ENCODE measurements at regions not wholly inside any gene's neighbourhood (a gene's known extent, or its start where the extent isn't known, plus 50 kb on each side); places are given as distances from the start of the nearest gene placed in this dataset.
"Not testable (repeated sequence)": the region's sequence is repeated elsewhere in the genome, so short reads cannot be mapped to it uniquely, and the experiment has no call there.

DNA sequence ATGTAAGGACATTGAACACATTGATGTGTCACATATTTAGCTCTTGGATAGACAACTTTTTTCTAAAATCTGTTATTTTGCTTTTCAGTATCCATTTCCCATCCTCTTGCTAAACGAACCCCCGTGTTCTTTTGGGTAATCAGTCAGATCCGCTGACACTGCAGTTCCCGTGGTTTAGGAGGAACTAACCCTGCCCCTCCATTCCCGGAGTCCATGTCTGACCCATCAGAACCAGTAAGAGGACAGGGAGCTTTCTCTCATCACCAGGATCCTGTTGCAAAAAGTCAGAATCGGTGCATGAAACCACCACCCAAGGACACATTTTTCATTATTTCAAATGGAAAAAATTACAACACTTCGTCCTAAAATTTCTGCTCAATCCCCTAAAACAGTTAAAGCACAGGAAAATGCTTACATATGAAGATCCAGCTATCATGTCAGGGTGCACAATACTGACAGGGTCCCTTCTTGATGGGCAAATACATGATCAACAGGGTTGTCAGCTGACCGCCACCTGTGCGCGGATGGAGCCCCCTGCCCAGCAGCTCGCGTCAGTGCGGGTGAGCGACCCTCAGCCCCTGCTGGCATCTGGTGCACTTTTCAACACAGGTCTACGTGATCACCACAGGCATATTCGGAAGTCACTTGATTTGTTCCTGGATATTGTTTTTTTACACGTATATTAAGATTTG lies 276.8 kb downstream of the ADGRD1 start:
- DNase-seq, result no peak

GRCh38 chr12:131231032-131231980 lies 277.6 kb downstream of the ADGRD1 start:
- no peak for DNase-seq

DNA sequence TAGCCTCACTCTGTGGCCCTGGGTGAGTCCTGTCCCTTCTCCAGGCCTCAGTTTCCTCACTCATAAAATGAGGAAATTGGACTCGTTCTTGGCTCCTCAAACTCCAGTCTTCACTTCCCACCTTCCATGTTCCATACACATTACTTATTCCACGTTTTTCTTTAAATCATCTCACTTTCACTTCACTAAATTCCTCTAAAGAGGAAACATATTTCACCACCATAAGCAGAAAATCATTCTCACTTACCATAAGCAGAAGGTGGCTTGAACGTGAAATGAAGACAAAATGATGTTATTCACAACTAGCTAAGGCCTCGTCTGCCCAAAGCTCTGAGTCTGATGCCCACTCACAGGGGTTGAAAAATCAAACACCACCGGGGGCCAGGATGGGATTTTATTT lies 278.3 kb downstream of the ADGRD1 start:
- no peak for DNase-seq

- DNase-seq, result not testable (repeated sequence)
Measured at GRCh38 chr12:131232872-131233271, 279.2 kb downstream of the ADGRD1 start.

DNA sequence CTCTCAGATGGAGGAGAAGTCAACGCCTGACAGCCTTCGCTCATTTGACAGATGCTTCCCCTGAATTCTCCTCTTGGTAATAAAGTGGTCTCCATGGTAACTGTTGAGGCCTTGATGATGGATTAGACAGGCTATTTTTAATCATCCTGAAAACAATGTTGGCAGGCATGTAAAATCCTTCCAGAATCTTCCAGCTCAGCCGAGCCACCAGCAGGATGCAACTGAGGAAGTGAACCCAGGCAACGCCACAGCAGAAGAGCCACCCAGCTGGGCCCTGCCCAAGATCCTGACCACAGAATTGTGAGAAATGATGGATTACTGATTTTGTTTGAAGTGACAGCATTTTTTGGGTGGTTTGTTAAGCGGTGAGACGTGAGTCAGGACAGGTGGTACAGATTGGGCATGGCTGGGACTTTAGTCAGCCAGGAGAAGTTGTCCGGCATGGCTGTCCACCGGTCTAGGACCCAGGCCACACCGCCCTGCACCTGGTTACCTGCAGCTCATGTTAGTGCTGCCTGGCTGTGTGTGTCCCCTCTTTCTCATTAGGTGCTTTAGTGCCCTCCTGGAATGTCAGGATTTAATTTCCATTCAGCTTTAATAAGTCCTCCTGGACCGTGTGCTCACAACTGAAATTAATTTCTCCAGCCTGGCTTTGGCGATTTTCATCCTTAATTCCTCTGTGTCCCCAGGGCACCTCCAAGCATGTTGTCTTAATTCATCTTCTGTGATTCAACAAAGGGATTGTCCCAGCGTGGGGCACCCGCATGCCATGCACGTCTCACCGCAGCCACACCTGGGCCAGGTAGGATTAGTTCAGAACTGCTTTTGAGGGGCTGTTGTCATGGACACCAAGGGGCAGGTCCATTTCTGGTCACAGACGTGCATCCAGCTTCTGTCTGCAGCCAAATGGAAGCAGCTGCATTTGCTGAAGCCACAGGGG lies 280.4 kb downstream of the ADGRD1 start:
- not testable (repeated sequence) for DNase-seq

- DNase-seq, result not testable (repeated sequence)
Measured at GRCh38 chr12:131234841-131235271, 281.1 kb downstream of the ADGRD1 start.

GRCh38 chr12:131235871-131236271 lies 282.2 kb downstream of the ADGRD1 start:
- DNase-seq, result no peak

GRCh38 chr12:131239384-131240094 lies 285.8 kb downstream of the ADGRD1 start:
- no peak for DNase-seq

- no peak for DNase-seq
Measured at GRCh38 chr12:131241517-131241916, 287.8 kb downstream of the ADGRD1 start.

DNA sequence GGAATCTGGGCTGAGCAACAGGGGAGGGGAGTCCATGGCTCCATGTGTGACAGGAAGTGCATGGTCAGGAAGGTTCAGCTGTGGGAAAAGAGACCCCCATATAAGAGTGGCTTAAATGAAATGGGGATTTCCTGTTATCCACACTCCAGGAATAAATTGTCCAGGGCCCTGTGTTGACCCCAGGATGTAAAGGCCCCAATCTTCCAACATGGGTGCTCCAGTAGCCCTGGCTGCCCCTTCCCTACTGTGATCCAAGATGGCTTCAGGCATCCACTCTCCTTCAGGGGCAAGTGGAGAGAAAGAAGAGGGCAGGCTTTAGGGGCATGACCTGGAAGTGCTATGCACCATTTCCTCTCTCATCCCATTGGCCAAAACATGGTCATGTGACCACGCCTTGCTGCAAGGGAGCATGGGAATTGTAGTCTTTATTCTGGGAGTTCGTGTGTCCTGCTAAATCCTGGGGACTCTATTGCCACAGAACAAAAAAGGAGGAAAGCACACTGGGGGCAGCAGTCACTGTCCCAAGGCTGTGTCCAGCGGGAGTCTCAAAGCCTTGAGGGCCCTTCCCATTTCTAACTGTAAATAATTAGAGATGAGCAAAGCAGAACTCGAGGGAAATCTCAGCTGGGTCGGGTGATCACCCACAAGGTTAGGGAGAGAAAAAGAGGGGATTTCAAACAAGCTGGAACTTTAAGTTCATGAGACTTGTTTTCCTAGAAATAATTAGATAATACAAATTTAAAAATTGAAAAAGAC lies 289.2 kb downstream of the ADGRD1 start:
- no peak for DNase-seq

GRCh38 chr12:131244157-131244688 lies 290.5 kb downstream of the ADGRD1 start:
- DNase-seq, result not testable (repeated sequence)

GRCh38 chr12:131245161-131245560 lies 291.5 kb downstream of the ADGRD1 start:
- not testable (repeated sequence) for DNase-seq

DNA sequence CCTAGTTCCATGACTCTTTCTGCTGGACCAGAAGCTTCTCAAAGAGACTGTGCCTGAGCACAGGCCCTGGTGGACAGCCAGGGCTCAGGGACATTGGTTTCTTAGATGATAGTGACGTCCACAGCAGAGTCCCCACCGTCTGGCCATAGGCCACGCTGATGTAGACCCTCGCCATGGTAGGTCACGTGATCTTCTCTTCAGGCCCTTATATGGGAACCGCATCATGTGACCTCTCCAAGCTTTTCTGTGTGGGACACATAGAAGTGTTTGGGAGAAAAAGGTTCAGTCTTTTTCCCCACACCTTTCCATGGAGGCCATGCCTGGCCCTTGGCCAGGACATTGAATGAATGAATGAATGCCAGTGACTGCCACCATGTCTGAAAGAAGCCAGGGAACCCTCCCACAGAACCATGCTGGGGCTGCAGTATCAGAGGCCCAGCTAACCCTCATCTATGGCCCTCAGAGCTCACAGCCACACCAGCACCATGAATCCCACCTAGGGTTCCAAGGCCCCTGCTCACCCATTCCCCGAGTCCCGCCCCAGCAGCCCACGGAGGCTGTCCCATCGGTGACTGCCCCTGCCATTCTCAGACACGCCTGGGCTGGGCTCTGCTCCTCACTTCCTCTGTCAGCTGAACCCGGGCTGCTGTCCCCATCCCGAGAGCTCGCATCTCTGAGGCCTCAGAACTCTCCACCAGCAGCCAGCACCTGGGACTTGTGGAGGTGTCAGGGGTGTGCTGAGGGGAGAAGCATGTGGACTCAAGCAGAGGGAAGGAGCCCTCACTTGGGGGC lies 292.1 kb downstream of the ADGRD1 start:
- no peak for DNase-seq

DNA sequence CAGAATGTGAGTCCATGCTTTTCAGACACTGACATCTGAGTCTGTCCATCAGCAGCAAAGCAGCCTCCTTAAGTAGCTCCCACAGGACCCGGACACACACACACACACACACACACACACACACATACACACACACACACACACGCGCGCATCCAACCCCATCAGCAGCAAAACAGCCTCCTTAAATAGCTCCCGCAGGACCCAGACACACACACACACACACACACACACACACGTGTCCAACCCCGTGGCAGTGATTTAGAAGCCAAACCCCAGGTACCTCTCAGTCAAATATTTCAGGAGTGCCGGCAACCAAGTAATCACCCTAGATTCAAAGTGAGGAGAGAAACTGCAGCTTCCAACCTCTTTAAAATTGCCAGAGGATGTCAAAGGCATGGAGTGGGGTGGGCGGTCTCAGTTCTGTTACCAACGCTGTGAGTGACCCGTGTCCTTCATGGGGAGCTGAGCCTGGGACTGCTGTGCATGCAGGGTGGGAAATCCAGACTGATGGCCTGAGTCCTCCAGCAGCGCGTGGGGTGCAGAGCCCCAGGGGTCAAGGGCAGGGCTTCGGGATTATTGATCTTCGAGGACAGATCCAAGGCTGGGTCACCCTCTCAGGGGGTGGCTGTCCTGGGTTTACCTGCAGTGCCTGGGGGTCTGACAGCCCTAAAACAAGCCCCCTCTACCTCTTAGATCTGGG lies 293.5 kb downstream of the ADGRD1 start:
- not testable (repeated sequence) for DNase-seq

DNA sequence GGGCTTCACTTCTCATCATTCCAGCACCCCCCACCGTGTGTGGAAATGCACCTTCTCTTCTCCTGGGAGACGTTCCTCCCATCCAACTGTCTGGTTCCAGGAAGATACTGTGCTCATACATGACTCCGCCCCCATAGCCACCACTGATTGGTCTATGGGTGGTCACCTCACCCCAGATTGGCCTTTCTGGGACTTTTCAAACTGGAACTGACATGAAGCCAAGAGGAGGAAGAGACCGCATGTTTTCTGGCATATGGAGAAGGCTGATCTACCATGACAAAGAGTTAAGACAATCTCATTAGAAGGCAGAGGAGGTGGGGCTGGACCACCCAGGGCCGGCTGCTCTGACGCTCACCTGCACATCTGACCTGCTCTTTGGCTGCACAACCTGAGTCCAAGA lies 294.2 kb downstream of the ADGRD1 start:
- DNase-seq, result not testable (repeated sequence)

GRCh38 chr12:131249246-131250027 lies 295.7 kb downstream of the ADGRD1 start:
- DNase-seq, result no peak

GRCh38 chr12:131250028-131250950 lies 296.6 kb downstream of the ADGRD1 start:
- DNase-seq, result no peak

- no peak for DNase-seq
Measured at GRCh38 chr12:131250951-131251315, 297.2 kb downstream of the ADGRD1 start.

Data from activated naive CD4-positive, alpha-beta T cell (primary cell).